Panc1 (cell line): ENCODE measurements at regions not wholly inside any gene's neighbourhood (a gene's known extent, or its start where the extent isn't known, plus 50 kb on each side); places are given as distances from the start of the nearest gene placed in this dataset.

Experiments
- SIN3A ChIP-seq: IDR thresholded peaks from 2 replicates; pipeline ENCODE4 v1.6.1; 2012; ENCODE audit warnings: low read depth, mild to moderate bottlenecking, low read length, moderate library complexity, borderline replicate concordance; ENCODE audit not compliant: insufficient read depth
- TF ChIP-seq, protein P1 (sequence below): fragments of 450-650 bp; IDR thresholded peaks from 2 replicates; pipeline ENCODE4 v1.5.1; 2017; ENCODE audit warnings: mild to moderate bottlenecking
- TF ChIP-seq, protein P2 (sequence below), 2 experiments: IDR thresholded peaks; 2 replicates each; pipeline ENCODE4 v1.6.1; 2011 to 2012; ENCODE audit warnings: low read depth in 2 of 2, control low read depth in 1 of 2, low read length in 1 of 2, mild to moderate bottlenecking in 1 of 2, moderate library complexity in 1 of 2; ENCODE audit not compliant: insufficient read depth in 1 of 2

DNA sequence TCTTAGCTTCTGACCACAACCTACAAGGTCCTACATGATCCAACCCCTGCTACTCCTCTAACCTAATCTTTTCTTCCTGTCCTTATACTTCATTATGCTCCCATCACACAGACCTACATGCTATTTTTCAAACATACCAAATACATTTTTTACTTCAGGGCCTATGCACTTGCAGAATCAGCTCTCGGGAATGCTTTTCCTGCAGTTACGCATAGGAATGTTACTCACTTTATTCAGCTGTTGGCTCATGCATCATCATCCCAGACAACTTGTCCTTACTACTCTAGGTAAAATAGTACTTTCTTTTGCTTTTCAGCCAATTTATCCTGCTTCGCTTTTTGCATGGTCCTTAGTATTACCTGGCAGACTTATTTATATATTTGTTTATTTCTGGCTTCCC is 105.6 kb downstream of the OXSM start:
- TF ChIP-seq, protein P1, sequence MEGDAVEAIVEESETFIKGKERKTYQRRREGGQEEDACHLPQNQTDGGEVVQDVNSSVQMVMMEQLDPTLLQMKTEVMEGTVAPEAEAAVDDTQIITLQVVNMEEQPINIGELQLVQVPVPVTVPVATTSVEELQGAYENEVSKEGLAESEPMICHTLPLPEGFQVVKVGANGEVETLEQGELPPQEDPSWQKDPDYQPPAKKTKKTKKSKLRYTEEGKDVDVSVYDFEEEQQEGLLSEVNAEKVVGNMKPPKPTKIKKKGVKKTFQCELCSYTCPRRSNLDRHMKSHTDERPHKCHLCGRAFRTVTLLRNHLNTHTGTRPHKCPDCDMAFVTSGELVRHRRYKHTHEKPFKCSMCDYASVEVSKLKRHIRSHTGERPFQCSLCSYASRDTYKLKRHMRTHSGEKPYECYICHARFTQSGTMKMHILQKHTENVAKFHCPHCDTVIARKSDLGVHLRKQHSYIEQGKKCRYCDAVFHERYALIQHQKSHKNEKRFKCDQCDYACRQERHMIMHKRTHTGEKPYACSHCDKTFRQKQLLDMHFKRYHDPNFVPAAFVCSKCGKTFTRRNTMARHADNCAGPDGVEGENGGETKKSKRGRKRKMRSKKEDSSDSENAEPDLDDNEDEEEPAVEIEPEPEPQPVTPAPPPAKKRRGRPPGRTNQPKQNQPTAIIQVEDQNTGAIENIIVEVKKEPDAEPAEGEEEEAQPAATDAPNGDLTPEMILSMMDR: no peak
- TF ChIP-seq SIN3A: no peak
- TF ChIP-seq, protein P2, sequence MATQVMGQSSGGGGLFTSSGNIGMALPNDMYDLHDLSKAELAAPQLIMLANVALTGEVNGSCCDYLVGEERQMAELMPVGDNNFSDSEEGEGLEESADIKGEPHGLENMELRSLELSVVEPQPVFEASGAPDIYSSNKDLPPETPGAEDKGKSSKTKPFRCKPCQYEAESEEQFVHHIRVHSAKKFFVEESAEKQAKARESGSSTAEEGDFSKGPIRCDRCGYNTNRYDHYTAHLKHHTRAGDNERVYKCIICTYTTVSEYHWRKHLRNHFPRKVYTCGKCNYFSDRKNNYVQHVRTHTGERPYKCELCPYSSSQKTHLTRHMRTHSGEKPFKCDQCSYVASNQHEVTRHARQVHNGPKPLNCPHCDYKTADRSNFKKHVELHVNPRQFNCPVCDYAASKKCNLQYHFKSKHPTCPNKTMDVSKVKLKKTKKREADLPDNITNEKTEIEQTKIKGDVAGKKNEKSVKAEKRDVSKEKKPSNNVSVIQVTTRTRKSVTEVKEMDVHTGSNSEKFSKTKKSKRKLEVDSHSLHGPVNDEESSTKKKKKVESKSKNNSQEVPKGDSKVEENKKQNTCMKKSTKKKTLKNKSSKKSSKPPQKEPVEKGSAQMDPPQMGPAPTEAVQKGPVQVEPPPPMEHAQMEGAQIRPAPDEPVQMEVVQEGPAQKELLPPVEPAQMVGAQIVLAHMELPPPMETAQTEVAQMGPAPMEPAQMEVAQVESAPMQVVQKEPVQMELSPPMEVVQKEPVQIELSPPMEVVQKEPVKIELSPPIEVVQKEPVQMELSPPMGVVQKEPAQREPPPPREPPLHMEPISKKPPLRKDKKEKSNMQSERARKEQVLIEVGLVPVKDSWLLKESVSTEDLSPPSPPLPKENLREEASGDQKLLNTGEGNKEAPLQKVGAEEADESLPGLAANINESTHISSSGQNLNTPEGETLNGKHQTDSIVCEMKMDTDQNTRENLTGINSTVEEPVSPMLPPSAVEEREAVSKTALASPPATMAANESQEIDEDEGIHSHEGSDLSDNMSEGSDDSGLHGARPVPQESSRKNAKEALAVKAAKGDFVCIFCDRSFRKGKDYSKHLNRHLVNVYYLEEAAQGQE (IDR thresholded peaks at IDR 0.05; ENCODE audit: insufficient read depth in 1 of 2, low read depth in 2 of 2, low read length in 1 of 2): no peak
